Heart left ventricle (tissue), 13 donors: ENCODE measurements at regions not wholly inside any gene's neighbourhood (a gene's known extent, or its start where the extent isn't known, plus 50 kb on each side); places are given as distances from the start of the nearest gene placed in this dataset.

Source experiments
- CTCF ChIP-seq, 12 donors: fragments of 200-600 bp; sonication (generic) in 4 of 12; IDR thresholded peaks; one replicate each; pipeline versions ENCODE4 v1.5.0 to v1.8.0; 2018 to 2022; ENCODE audit warnings: antibody characterized with exemption in 12 of 12, mild to moderate bottlenecking in 5 of 12
- POLR2A ChIP-seq, 2 donors: fragments of 450-650 bp; IDR thresholded peaks; one replicate each; pipeline ENCODE4 v1.6.1; 2017; ENCODE audit warnings: antibody characterized with exemption in 2 of 2, mild to moderate bottlenecking in 2 of 2, moderate library complexity in 2 of 2
- donor health status: ischemic (EF 13 %, LVEDD 7.1; RV severe dilation, severe dysfunction).
- donor health status: DM: no; HTN: yes; CAD: no.
- donor health status: DM: no; HTN: no; CAD: no.
- donor health status: ischemic (EF 25% LVEDD 6.9; RV normal size, moderate dysfunction).
- donor health status: ischemic (EF 25% LVEDD 5.7; RV mildly dilated, moderate dysfunction).
- donor health status: ischemic (EF 35%, LVEDD 5.7; RV mildly dilated, moderate dysfunction).
- donor health status: nonischemic (EF 11% LVEDD 7.7; RV severe dilation, severe dysfunction).
- donor health status: DM: yes; HTN: yes; CAD: no.
- donor health status: PGD.
- donor health status: ischemic (EF 29% LVEDD 5.4; RV normal size, mild dysfunction).
- donor health status: nonischemic (EF 23%, LVEDD 6.1; RV moderate dilation, normal function).

- TF ChIP-seq CTCF (IDR thresholded peaks at IDR 0.05) (no peak), POLR2A (IDR thresholded peaks at IDR 0.05) (no peak)
Observed at GRCh38 chr9:95780751-95781150, 94.7 kb upstream of the ERCC6L2 start.
